WTC11 (cell line): ENCODE measurements at regions not wholly inside any gene's neighbourhood (a gene's known extent, or its start where the extent isn't known, plus 50 kb on each side); places are given as distances from the start of the nearest gene placed in this dataset.

ENCODE experiments used
- CTCF ChIP-seq: fragments of 200-600 bp; IDR thresholded peaks from 2 replicates; pipeline ENCODE4 v1.8.0; 2022; ENCODE audit warnings: antibody characterized with exemption
- OVOL2 ChIP-seq: fragments of 250-450 bp; sonication (Bioruptor Pico); IDR thresholded peaks from 2 replicates; pipeline ENCODE4 v1.9.0; 2021; ENCODE audit warnings: mild to moderate bottlenecking, borderline replicate concordance

- TF ChIP-seq CTCF (no peak), OVOL2 (CRISPR knock-in tag) (no peak)
Observed at GRCh38 chr2:208722731-208723130, 316.1 kb downstream of the PTH2R start.
